K562 (cell line): ENCODE measurements at regions not wholly inside any gene's neighbourhood (a gene's known extent, or its start where the extent isn't known, plus 50 kb on each side); places are given as distances from the start of the nearest gene placed in this dataset.

Source experiments
- ATAC-seq: fragments of 200-7000 bp; cut with Tn5 transposase; 3 replicates; pipeline ENCODE4 v1.9.1; 2020; ENCODE audit warnings: moderate library complexity
- BruUV-seq: library from RNA; stranded (reverse); fragments of 400-500 nt; replicated peaks from 2 replicates; lab custom pipeline; 2021; lab: Mats Ljungman, UMichigan
- CTCF ChIA-PET: fragments of 300-600 bp; formaldehyde crosslinking; extraction: SDS; loops from one replicate; lab custom pipeline; 2021; ENCODE audit warnings: low intra/inter-chr PET ratio; lab: Yijun Ruan, JAX
- POLR2A ChIA-PET: fragments of 300-600, 350-650 bp; sonication (Branson Sonifier 250); formaldehyde crosslinking; extraction: SDS; loops from one replicate; lab custom pipeline; 2021; ENCODE audit warnings: antibody characterized with exemption, inconsistent platforms; lab: Yijun Ruan, JAX
- DNase-seq, 4 experiments: peaks; one replicate each; pipeline versions ENCODE4 v3.0.0 to v3.0.0-alpha.2; 2011 to 2018; ENCODE audit warnings: low spot score in 3 of 4, mixed read lengths in 3 of 4; ENCODE audit errors: extremely low read depth in 1 of 4
- FAIRE-seq: peaks from 2 replicates; lab custom pipeline; 2011; peaks lifted over from hg19 to GRCh38; lab: Jason Lieb, UNC
- H2AFZ ChIP-seq: 2 replicates; pipeline ENCODE4 v1.6.0; 2011; ENCODE audit warnings: low read depth, low read length, control low read depth, inconsistent platforms
- H3K27ac ChIP-seq: fragments of 200-600 bp; 3 replicates; pipeline ENCODE4 v1.8.0; 2011; ENCODE audit warnings: low read depth, mild to moderate bottlenecking, control low read depth, inconsistent platforms, low read length, moderate library complexity, mixed read lengths; ENCODE audit errors: extremely low read depth
- H3K27me3 ChIP-seq, 2 experiments: fragments of 300-600 bp in 1 of 2; 2 replicates in 1 of 2; 3 replicates in 1 of 2; pipeline versions ENCODE4 v1.6.0 to v1.8.0; 2011; ENCODE audit warnings: inconsistent platforms in 2 of 2, low read length in 2 of 2, mild to moderate bottlenecking in 1 of 2, mixed read lengths in 1 of 2, moderate library complexity in 1 of 2; ENCODE audit not compliant: control insufficient read depth in 2 of 2, insufficient read depth in 2 of 2
- H3K36me3 ChIP-seq: fragments of 300-600 bp; 3 replicates; pipeline ENCODE4 v1.8.0; 2011; ENCODE audit warnings: mild to moderate bottlenecking, low read length, inconsistent platforms; ENCODE audit not compliant: control insufficient read depth, insufficient read depth
- H3K4me1 ChIP-seq, 2 experiments: fragments of 200-600 bp in 1 of 2; replicated peaks in 1 of 2; 2 replicates in 1 of 2; 3 replicates in 1 of 2; pipeline versions ENCODE4 v1.5.1 to v1.8.0; 2011; ENCODE audit warnings: inconsistent platforms in 2 of 2, low read length in 2 of 2, mild to moderate bottlenecking in 1 of 2, mixed read lengths in 1 of 2, moderate library complexity in 1 of 2; ENCODE audit not compliant: control insufficient read depth in 2 of 2, insufficient read depth in 2 of 2
- H3K4me2 ChIP-seq: 2 replicates; pipeline ENCODE4 v1.6.1; 2011; ENCODE audit warnings: low read length, control low read depth, inconsistent platforms, mixed read lengths; ENCODE audit not compliant: insufficient read depth
- H3K4me3 ChIP-seq: fragments of 200-600 bp; sonication (generic), shearing (Covaris generic); 2 replicates; pipeline ENCODE4 v1.5.1; 2016; ENCODE audit warnings: control low read depth, inconsistent platforms
- H3K79me2 ChIP-seq: fragments of 200-600 bp; 3 replicates; pipeline ENCODE4 v1.8.0; 2011; ENCODE audit warnings: low read length, inconsistent platforms; ENCODE audit not compliant: control insufficient read depth, insufficient read depth
- H3K9ac ChIP-seq, 2 experiments: 2 replicates each; pipeline versions ENCODE4 v1.6.0 to v1.6.1; 2011; ENCODE audit warnings: low read depth in 2 of 2, low read length in 2 of 2, control low read depth in 1 of 2, inconsistent platforms in 1 of 2, mild to moderate bottlenecking in 1 of 2, mixed read lengths in 1 of 2; ENCODE audit not compliant: insufficient read depth in 1 of 2
- H3K9me1 ChIP-seq: one replicate; pipeline ENCODE4 v1.6.0; 2011; ENCODE audit warnings: inconsistent platforms, mild to moderate bottlenecking, low read length, moderate library complexity; ENCODE audit not compliant: control insufficient read depth, insufficient read depth
- H3K9me3 ChIP-seq: replicated peaks from 2 replicates; pipeline ENCODE4 v1.5.1; 2011; ENCODE audit warnings: low read depth, low read length, inconsistent platforms; ENCODE audit not compliant: control insufficient read depth, insufficient read depth
- H4K20me1 ChIP-seq: replicated peaks from 2 replicates; pipeline ENCODE4 v1.6.1; 2011; ENCODE audit warnings: low read length, inconsistent platforms, mixed read lengths; ENCODE audit not compliant: control insufficient read depth, insufficient read depth
- ARID1B ChIP-seq: fragments of 450-650 bp; IDR thresholded peaks from 2 replicates; pipeline ENCODE4 v1.6.1; 2016; ENCODE audit warnings: antibody characterized with exemption, mild to moderate bottlenecking, inconsistent platforms
- BHLHE40 ChIP-seq: IDR thresholded peaks from 2 replicates; pipeline ENCODE4 v1.6.1; 2011; ENCODE audit warnings: low read length, improper control_type of control experiment
- BRD9 ChIP-seq: fragments of 450-650 bp; IDR thresholded peaks from 2 replicates; pipeline ENCODE4 v1.6.1; 2018; ENCODE audit warnings: low read depth; ENCODE audit not compliant: partially characterized antibody
- EGR1 ChIP-seq: fragments of 450-650 bp; conservative IDR thresholded peaks from 2 replicates; pipeline ENCODE4 v1.6.1; 2017; ENCODE audit warnings: mild to moderate bottlenecking
- ETV6 ChIP-seq, 3 experiments: fragments of 150-350 bp in 1 of 3; sonication (generic) in 1 of 3; formaldehyde crosslinking in 1 of 3; IDR thresholded peaks; 2 replicates each; pipeline versions ENCODE4 v1.6.1 to v1.8.0; 2014 to 2022; ENCODE audit warnings: borderline replicate concordance in 2 of 3, low read depth in 2 of 3, antibody characterized with exemption in 1 of 3, low read length in 1 of 3, mild to moderate bottlenecking in 1 of 3, missing genetic modification reagents in 1 of 3
- HDAC2 ChIP-seq: fragments of 450-650 bp; IDR thresholded peaks from 2 replicates; pipeline ENCODE4 v1.6.1; 2016; ENCODE audit warnings: mild to moderate bottlenecking
- HDAC3 ChIP-seq: fragments of 450-650 bp; IDR thresholded peaks from 2 replicates; pipeline ENCODE4 v1.6.1; 2018; ENCODE audit warnings: borderline replicate concordance, mild to moderate bottlenecking, moderate library complexity; ENCODE audit not compliant: partially characterized antibody
- HSF4 ChIP-seq: fragments of 250-450 bp; sonication (Bioruptor Pico); IDR thresholded peaks from 2 replicates; pipeline ENCODE4 v2.1.2; 2022; ENCODE audit warnings: mild to moderate bottlenecking, moderate library complexity, borderline replicate concordance
- RFX7 ChIP-seq: fragments of 250-450 bp; sonication (Bioruptor Pico); IDR thresholded peaks from 2 replicates; pipeline ENCODE4 v1.5.1; 2021; ENCODE audit warnings: mild to moderate bottlenecking
- TAF7 ChIP-seq: fragments of 450-650 bp; IDR thresholded peaks from 2 replicates; pipeline ENCODE4 v1.6.1; 2016; ENCODE audit warnings: missing genetic modification characterization, missing compliant biosample characterization
- TEAD2 ChIP-seq: fragments of 450-650 bp; IDR thresholded peaks from 2 replicates; pipeline ENCODE4 v1.6.1; 2016; ENCODE audit warnings: missing genetic modification characterization, control low read depth, missing compliant biosample characterization
- U2AF1 ChIP-seq: fragments of 200-400 bp; formaldehyde crosslinking; optimal IDR thresholded peaks from 2 replicates; pipeline ENCODE3; 2017; ENCODE audit warnings: mild to moderate bottlenecking, low read depth, low read length, moderate library complexity
- ZBTB17 ChIP-seq: fragments of 450-650 bp; formaldehyde crosslinking; IDR thresholded peaks from 2 replicates; pipeline ENCODE4 v1.4.0; 2020; ENCODE audit warnings: mild to moderate bottlenecking
- ZEB2 ChIP-seq: fragments of 450-650 bp; IDR thresholded peaks from 2 replicates; pipeline ENCODE4 v1.6.1; 2016
- WGBS: fragments of 100-300 bp; shearing (Covaris generic); methylation state at CpG from one replicate; pipeline ENCODE4 v1.1.6; 2016; ENCODE audit warnings: low coverage, mixed read lengths; ENCODE audit not compliant: insufficient coverage; ENCODE audit errors: missing lambda C conversion rate; 5-methylcytosine and 5-hydroxymethylcytosine counted together
- in situ Hi-C: fragments of 300-500 bp; cut with MboI; formaldehyde crosslinking; loops from 4 replicates; pipeline ENCODE4 v1.15.0; 2018; ENCODE audit warnings: inconsistent platforms, mixed read lengths
- intact Hi-C: fragments of 100-400 bp; cut with micrococcal nuclease; formaldehyde crosslinking; loops from 2 replicates; pipeline ENCODE4 v1.14.2; 2022
- TF ChIP-seq, protein P1 (sequence below): fragments of 450-650 bp; IDR thresholded peaks from 2 replicates; pipeline ENCODE4 v1.6.1; 2016; ENCODE audit warnings: borderline replicate concordance

DNA sequence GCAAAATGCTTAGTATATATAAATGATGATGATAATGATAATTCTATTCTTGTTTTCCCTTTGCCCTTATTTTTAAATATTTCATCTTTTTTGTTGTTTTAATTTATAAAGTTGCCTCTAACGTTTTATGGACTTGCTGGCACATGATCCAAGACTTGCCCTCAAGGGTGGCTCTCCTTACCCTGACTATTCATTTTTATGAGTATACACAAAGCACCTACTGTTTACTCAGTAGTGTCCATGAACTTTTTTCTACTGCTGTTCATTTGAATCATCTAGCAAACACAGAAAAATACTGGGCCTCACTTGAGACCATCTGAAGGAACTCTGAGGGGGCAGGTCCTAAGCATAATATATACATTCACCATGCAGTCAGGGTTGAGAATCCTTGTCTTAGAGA lies 276.2 kb downstream of the AACS start:
- no TSS peak for BruUV-seq
- 0% methylated on average over 1 of the region's 1 CpG for whole genome bisulfite sequencing
- no peak for TF ChIP-seq BRD9
- TF ChIP-seq BHLHE40, result no peak
- TF ChIP-seq ZBTB17 (CRISPR knock-in tag), result no peak
- no peak for TF ChIP-seq HSF4
- no peak for TF ChIP-seq U2AF1
- no peak for TF ChIP-seq TAF7 (tag)
- no peak for TF ChIP-seq ZEB2
- no peak for TF ChIP-seq HDAC2
- TF ChIP-seq ETV6 (IDR thresholded peaks at IDR 0.05; ENCODE audit: borderline replicate concordance in 1 of 2, low read depth in 2 of 2, low read length in 1 of 2), result no peak
- no peak for TF ChIP-seq ETV6 (CRISPR knock-in tag; IDR thresholded peaks at IDR 0.05; ENCODE audit: borderline replicate concordance)
- no peak for TF ChIP-seq RFX7 (CRISPR knock-in tag)
- no peak for TF ChIP-seq EGR1
- TF ChIP-seq ARID1B, result no peak
- no peak for TF ChIP-seq TEAD2 (tag)
- TF ChIP-seq, protein P1, sequence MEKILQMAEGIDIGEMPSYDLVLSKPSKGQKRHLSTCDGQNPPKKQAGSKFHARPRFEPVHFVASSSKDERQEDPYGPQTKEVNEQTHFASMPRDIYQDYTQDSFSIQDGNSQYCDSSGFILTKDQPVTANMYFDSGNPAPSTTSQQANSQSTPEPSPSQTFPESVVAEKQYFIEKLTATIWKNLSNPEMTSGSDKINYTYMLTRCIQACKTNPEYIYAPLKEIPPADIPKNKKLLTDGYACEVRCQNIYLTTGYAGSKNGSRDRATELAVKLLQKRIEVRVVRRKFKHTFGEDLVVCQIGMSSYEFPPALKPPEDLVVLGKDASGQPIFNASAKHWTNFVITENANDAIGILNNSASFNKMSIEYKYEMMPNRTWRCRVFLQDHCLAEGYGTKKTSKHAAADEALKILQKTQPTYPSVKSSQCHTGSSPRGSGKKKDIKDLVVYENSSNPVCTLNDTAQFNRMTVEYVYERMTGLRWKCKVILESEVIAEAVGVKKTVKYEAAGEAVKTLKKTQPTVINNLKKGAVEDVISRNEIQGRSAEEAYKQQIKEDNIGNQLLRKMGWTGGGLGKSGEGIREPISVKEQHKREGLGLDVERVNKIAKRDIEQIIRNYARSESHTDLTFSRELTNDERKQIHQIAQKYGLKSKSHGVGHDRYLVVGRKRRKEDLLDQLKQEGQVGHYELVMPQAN, result no peak
- no peak for TF ChIP-seq HDAC3
- Histone ChIP-seq H3K4me1 (no peaks in the 10 kb centered on the region), H4K20me1 (no peaks in the 10 kb centered on the region), H3K4me2 (no peak overlapping the region), H3K9me3 (no peaks in the 10 kb centered on the region), H3K9ac (no peak overlapping the region), H3K4me3 (no peak overlapping the region), H3K79me2 (no peaks in the 10 kb centered on the region), H3K27ac (no peak overlapping the region), H3K27me3 (peaks cover 0 to 11% of the 10 kb centered on the region in 2 experiments; a peak in 2 of 5 replicates), H2AFZ (no peak overlapping the region), H3K9me1 (no peaks in the 10 kb centered on the region), H3K36me3 (no peaks in the 10 kb centered on the region)
- intact Hi-C loops (no loop called here), in situ Hi-C loops (no loop called here)
- FAIRE-seq, result no peak
- no peak for ATAC-seq
- ChIA-PET CTCF (no interaction called here), POLR2A (no interaction called here)
- no peak for DNase-seq
